ENCODE measurements at regions not wholly inside any gene's neighbourhood (a gene's known extent, or its start where the extent isn't known, plus 50 kb on each side); places are given as distances from the start of the nearest gene placed in this dataset.

DNA sequence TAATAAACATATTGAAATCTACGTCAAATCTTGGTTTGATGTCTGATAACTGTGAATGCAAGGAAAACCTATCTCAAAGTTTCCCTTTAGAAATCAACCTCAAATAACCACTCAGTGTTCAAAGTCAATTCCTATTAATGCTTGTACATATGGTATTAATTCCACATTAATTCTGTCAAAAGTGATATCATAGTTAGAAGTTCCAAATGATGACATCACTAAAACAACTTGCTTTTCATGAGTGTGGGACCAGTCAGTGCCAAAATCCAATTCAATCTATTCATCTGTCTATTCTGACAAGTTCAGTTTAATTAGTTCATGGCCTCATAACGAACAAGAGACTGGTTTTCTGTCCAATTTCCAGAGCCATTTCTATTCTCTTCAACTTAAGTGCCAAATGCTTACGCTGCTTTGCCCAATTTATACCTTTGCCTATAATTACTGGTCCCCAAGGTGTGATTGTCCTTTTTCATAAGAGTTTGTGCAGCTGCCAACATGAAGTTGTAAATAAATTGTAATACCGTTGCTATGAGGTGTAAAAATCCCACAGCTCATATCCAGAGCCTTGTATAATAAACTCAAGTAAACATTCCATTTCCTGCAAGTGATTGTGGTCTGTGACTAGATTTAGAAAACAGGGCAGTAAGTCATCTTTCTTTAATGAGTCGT is 476.2 kb downstream of the RAB28 start:
- no peak overlapping the region for H3K4me3 ChIP-seq
- CTCF ChIA-PET: no interaction called here
- ATAC-seq: no peak
- no peak for FAIRE-seq
- no peaks in the 10 kb centered on the region for H3K9me3 ChIP-seq
- POLR2A ChIA-PET: no interaction called here
- no peak for TF ChIP-seq MYC (IDR thresholded peaks at IDR 0.05; ENCODE audit: borderline replicate concordance, low read length)
- TF ChIP-seq, protein P1, sequence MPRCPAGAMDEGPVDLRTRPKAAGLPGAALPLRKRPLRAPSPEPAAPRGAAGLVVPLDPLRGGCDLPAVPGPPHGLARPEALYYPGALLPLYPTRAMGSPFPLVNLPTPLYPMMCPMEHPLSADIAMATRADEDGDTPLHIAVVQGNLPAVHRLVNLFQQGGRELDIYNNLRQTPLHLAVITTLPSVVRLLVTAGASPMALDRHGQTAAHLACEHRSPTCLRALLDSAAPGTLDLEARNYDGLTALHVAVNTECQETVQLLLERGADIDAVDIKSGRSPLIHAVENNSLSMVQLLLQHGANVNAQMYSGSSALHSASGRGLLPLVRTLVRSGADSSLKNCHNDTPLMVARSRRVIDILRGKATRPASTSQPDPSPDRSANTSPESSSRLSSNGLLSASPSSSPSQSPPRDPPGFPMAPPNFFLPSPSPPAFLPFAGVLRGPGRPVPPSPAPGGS (IDR thresholded peaks at IDR 0.05): no peak
- TF ChIP-seq NPAS2 (CRISPR knock-in tag; IDR thresholded peaks at IDR 0.05; ENCODE audit: borderline replicate concordance): no peak
- no peak for TF ChIP-seq FOXS1 (CRISPR knock-in tag; IDR thresholded peaks at IDR 0.05)
- no peak for TF ChIP-seq TP53 (CRISPR knock-in tag; IDR thresholded peaks at IDR 0.05)
- TF ChIP-seq GATA3 (IDR thresholded peaks at IDR 0.05; ENCODE audit: borderline replicate concordance): no peak
- DNase-seq (ENCODE audit: low read depth in 1 of 2, low spot score in 1 of 2): no peak
- H3K4me1 ChIP-seq: no peaks in the 10 kb centered on the region
- 5% methylated on average over 5 of the region's 5 CpGs for WGBS (ENCODE audit: missing lambda C conversion rate)
- H3K27ac ChIP-seq: no peak overlapping the region
- H3K4me2 ChIP-seq: no peak overlapping the region

DNA sequence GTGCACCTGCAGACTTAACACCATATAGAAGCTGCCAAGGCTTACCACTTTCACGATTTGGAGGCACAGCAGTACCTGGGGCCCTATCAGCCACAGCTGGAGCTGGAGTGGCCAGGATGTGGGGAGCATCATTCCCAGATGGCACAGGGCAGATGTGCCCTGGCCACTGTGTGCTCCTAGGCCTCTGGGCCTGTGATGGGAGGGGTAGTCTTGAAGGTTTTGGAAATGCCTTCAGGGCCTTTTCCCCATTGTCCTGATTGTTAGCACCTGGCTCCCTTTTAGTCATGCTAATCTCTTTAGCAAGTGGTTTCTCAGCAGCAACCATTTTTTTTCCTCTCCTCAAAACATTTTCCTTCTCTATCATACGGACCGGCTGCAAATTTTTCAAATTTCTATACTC is 490.2 kb downstream of the RAB28 start:
- H3K4me3 ChIP-seq: no peak overlapping the region
- POLR2A ChIA-PET: no interaction called here
- no peak for DNase-seq (ENCODE audit: low read depth in 1 of 2, low spot score in 1 of 2)
- H3K9me3 ChIP-seq: no peaks in the 10 kb centered on the region
- no peak overlapping the region for H3K27ac ChIP-seq
- 49% methylated on average over 3 of the region's 3 CpGs for WGBS (ENCODE audit: missing lambda C conversion rate)
- CTCF ChIA-PET: no interaction called here
- no peak for FAIRE-seq
- no peaks in the 10 kb centered on the region for H3K4me1 ChIP-seq
- H3K4me2 ChIP-seq: no peak overlapping the region
- TF ChIP-seq MAZ (IDR thresholded peaks at IDR 0.05; ENCODE audit: borderline replicate concordance, low read depth, low read length) (no peak), CHD4 (IDR thresholded peaks at IDR 0.05; ENCODE audit: borderline replicate concordance) (no peak)
- no peak for ATAC-seq

DNA sequence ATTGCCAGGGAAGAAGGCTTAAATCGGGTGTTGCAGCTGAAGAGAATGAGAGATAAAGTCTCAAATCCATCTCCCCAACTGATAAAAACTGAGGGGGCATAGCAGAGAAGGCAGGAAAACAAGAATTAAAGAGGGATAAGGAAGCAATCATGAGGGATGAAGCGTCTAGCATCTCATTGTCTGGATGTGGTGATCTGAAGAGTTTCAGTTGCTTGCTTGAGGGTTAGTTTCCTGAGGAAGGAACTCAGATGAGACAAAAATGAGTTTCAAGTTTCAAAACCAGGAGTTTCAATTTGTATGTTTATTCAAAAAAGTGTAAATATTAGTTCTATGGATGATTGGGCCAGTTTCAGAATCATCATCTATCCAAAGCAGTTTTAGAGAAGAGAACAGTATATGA is 496.9 kb downstream of the RAB28 start:
- no peak overlapping the region for H3K4me3 ChIP-seq
- H3K4me1 ChIP-seq: no peaks in the 10 kb centered on the region
- DNase-seq (ENCODE audit: low read depth in 1 of 2, low spot score in 1 of 2) (no peak), FAIRE-seq (no peak), ATAC-seq (no peak)
- TF ChIP-seq SREBF2 (IDR thresholded peaks at IDR 0.05) (no peak), RAD21 (conservative IDR thresholded peaks at IDR 0.05 in 1 of 2, IDR thresholded peaks at IDR 0.05 in 1 of 2) (no peak), MYC (IDR thresholded peaks at IDR 0.05; ENCODE audit: borderline replicate concordance, low read length) (no peak), PHF8 (IDR thresholded peaks at IDR 0.05; ENCODE audit: borderline replicate concordance, low read depth) (no peak), TFCP2L1 (CRISPR knock-in tag; IDR thresholded peaks at IDR 0.05) (no peak), BHLHE40 (IDR thresholded peaks at IDR 0.05; ENCODE audit: low read depth, low read length) (no peak)
- TF ChIP-seq, protein P2, sequence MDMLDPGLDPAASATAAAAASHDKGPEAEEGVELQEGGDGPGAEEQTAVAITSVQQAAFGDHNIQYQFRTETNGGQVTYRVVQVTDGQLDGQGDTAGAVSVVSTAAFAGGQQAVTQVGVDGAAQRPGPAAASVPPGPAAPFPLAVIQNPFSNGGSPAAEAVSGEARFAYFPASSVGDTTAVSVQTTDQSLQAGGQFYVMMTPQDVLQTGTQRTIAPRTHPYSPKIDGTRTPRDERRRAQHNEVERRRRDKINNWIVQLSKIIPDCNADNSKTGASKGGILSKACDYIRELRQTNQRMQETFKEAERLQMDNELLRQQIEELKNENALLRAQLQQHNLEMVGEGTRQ (IDR thresholded peaks at IDR 0.05): no peak
- TF ChIP-seq, protein P3, sequence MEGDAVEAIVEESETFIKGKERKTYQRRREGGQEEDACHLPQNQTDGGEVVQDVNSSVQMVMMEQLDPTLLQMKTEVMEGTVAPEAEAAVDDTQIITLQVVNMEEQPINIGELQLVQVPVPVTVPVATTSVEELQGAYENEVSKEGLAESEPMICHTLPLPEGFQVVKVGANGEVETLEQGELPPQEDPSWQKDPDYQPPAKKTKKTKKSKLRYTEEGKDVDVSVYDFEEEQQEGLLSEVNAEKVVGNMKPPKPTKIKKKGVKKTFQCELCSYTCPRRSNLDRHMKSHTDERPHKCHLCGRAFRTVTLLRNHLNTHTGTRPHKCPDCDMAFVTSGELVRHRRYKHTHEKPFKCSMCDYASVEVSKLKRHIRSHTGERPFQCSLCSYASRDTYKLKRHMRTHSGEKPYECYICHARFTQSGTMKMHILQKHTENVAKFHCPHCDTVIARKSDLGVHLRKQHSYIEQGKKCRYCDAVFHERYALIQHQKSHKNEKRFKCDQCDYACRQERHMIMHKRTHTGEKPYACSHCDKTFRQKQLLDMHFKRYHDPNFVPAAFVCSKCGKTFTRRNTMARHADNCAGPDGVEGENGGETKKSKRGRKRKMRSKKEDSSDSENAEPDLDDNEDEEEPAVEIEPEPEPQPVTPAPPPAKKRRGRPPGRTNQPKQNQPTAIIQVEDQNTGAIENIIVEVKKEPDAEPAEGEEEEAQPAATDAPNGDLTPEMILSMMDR (IDR thresholded peaks at IDR 0.05): no peak
- TF ChIP-seq, protein P4, sequence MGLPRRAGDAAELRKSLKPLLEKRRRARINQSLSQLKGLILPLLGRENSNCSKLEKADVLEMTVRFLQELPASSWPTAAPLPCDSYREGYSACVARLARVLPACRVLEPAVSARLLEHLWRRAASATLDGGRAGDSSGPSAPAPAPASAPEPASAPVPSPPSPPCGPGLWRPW (IDR thresholded peaks at IDR 0.05): no peak
- 0% methylated on average over 2 of the region's 2 CpGs for whole genome bisulfite sequencing (ENCODE audit: missing lambda C conversion rate)
- ChIA-PET POLR2A (no interaction called here), CTCF (no interaction called here)
- no peaks in the 10 kb centered on the region for H3K9me3 ChIP-seq
- H3K27ac ChIP-seq: no peak overlapping the region
- no peak overlapping the region for H3K4me2 ChIP-seq
